ENCODE measurements at regions not wholly inside any gene's neighbourhood (a gene's known extent, or its start where the extent isn't known, plus 50 kb on each side); places are given as distances from the start of the nearest gene placed in this dataset.

- no peak for TF ChIP-seq ZNF644 (tag; IDR thresholded peaks at IDR 0.05; ENCODE audit: low read depth)
Observed at GRCh38 chr21:27082431-27083010, 115.6 kb upstream of the ADAMTS5 start (continued).

DNA sequence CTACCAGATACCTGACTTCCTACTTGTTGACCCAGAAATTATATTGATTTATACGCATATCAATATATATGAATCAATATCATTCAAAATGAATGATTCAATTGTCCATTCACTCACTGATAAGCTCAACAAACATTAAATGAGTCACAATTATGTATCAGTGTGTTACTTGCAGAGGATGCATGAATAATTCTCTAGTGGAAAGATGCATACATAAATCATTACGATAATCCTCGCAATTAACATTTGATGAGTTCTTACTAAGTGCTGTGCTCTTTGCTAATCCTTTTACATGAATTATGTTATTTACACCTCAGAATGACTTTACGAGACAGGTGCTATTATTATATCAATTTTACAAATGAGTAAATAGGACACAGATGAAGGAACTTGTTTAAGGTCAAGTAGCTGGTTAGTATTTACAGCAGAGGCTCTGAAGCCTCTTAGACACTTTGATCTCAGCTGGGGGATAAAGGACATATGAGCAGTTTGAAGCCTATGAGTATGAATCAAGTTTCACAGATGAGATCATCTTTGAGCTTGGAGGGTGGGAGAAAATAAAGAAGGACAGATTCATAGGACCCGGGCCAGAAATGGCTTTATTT, 112.8 kb upstream of the ADAMTS5 start:
- DNase-seq (ENCODE audit: extremely low read depth in 1 of 4, low spot score in 3 of 4) (no peak), ATAC-seq (no peak), FAIRE-seq (no peak)
- no peak overlapping the region for H2AFZ ChIP-seq (ENCODE audit: low read depth, low read length)
- 3% methylated on average over 5 of the region's 5 CpGs for WGBS (ENCODE audit: insufficient coverage, low coverage, missing lambda C conversion rate)
- BruUV-seq (replicated peaks), result no TSS peak
- no peaks in the 10 kb centered on the region for H3K36me3 ChIP-seq (ENCODE audit: control insufficient read depth, insufficient read depth, low read length)
- POLR2A ChIA-PET, result no interaction called here
- no peaks in the 10 kb centered on the region for H3K27me3 ChIP-seq (ENCODE audit: control insufficient read depth in 2 of 2, insufficient read depth in 2 of 2, low read length in 2 of 2)
- no peak for TF ChIP-seq DLX4 (CRISPR knock-in tag; IDR thresholded peaks at IDR 0.05)
- no peak for TF ChIP-seq CREB5 (CRISPR knock-in tag; IDR thresholded peaks at IDR 0.05)
- no peak for TF ChIP-seq PATZ1 (CRISPR knock-in tag; IDR thresholded peaks at IDR 0.05; ENCODE audit: borderline replicate concordance)
- no peak for TF ChIP-seq SMARCA4 (IDR thresholded peaks at IDR 0.05)
- H3K9me3 ChIP-seq (replicated peaks; ENCODE audit: control insufficient read depth, insufficient read depth, low read depth, low read length), result peaks cover 2% of the 10 kb centered on the region; the same call in 1 of the 2 replicates
- no peaks in the 10 kb centered on the region for H4K20me1 ChIP-seq (replicated peaks; ENCODE audit: control insufficient read depth, insufficient read depth, low read length)
- in situ Hi-C loops (cut with MboI), result no loop called here
- H3K9me1 ChIP-seq (ENCODE audit: control insufficient read depth, insufficient read depth, low read length), result no peaks in the 10 kb centered on the region
- intact Hi-C loops (cut with micrococcal nuclease), result no loop called here
- CTCF ChIA-PET (ENCODE audit: low intra/inter-chr PET ratio), result no interaction called here
- no peaks in the 10 kb centered on the region for H3K4me1 ChIP-seq (replicated peaks in 1 of 2; ENCODE audit: control insufficient read depth in 2 of 2, insufficient read depth in 2 of 2, low read length in 2 of 2)
- no peaks in the 10 kb centered on the region for H3K79me2 ChIP-seq (ENCODE audit: control insufficient read depth, insufficient read depth, low read length)
- H3K4me2 ChIP-seq (ENCODE audit: insufficient read depth, low read length), result no peak overlapping the region
- H3K4me3 ChIP-seq, result no peak overlapping the region
- no peak overlapping the region for H3K9ac ChIP-seq (ENCODE audit: insufficient read depth in 1 of 2, low read depth in 2 of 2, low read length in 2 of 2)
- H3K27ac ChIP-seq (ENCODE audit: extremely low read depth, low read depth, low read length), result no peak overlapping the region
